Thyroid gland (tissue), 4 donors: ENCODE measurements at regions not wholly inside any gene's neighbourhood (a gene's known extent, or its start where the extent isn't known, plus 50 kb on each side); places are given as distances from the start of the nearest gene placed in this dataset.

Experiments used
- CTCF ChIP-seq, 6 experiments: fragments of 200-600 bp in 3 of 6; fragments of 450-650 bp in 3 of 6; sonication (generic) in 3 of 6; IDR thresholded peaks; one replicate each; pipeline ENCODE4 v1.5.1; 2016 to 2019; ENCODE audit warnings: antibody characterized with exemption in 6 of 6, mild to moderate bottlenecking in 2 of 6, inconsistent platforms in 1 of 6, moderate library complexity in 1 of 6
- POLR2A ChIP-seq, 2 donors: fragments of 450-650 bp; IDR thresholded peaks; one replicate each; pipeline ENCODE4 v1.6.1; 2017; ENCODE audit warnings: antibody characterized with exemption in 2 of 2, mild to moderate bottlenecking in 2 of 2, moderate library complexity in 1 of 2

- TF ChIP-seq CTCF (IDR thresholded peaks at IDR 0.05) (no peak), POLR2A (IDR thresholded peaks at IDR 0.05) (no peak)
Measured at GRCh38 chr22:49544286-49544685, 283.4 kb downstream of the BRD1 start.
